ENCODE measurements at regions not wholly inside any gene's neighbourhood (a gene's known extent, or its start where the extent isn't known, plus 50 kb on each side); places are given as distances from the start of the nearest gene placed in this dataset.

DNA sequence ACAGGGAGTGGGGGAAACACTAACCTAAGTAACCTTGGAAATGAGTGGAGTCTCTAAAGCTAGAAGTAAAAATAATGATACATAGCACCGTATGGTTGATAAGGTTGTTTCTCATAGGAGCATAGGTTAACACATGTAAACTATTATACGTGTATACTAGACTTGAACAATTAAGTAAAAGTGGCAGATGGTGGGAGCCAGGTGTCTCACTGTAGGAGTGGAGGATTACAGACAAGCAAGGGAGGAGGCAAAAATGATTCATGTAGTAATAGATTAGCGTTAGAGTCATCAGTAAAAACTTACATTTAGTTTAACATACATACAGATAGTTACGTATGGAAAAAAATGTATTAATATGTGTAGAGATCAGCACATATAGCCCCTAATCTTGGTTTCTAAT is 138.4 kb upstream of the DSCAM start:
- Histone ChIP-seq H3K4me3 (ENCODE audit: low read depth in 1 of 2, low read length in 2 of 2) (no peak overlapping the region), H3K4me1 (ENCODE audit: control insufficient read depth in 1 of 2, insufficient read depth in 2 of 2, low read length in 2 of 2) (no peaks in the 10 kb centered on the region), H3K27me3 (ENCODE audit: low read depth, low read length) (no peaks in the 10 kb centered on the region)

DNA sequence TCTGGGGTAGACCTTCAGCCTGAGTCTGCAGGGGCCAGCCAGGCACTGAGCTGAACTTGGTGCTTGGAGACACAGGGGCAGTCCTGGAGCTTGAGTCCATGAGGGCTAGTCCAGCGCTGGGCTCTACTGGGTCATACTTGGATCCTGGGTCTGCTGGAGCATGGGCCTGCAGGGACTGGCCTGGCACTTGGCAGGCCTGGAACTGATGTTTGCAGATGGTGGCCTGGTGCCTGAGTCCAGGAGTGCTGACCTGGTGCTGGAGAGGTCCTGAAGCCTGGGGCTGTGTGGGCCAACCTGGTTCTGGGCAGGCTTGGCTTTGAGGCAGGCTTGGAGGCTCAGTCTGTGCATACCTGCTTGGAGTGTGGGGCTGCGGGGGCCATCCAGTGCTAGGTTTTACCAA is 143.4 kb upstream of the DSCAM start:
- Histone ChIP-seq H3K4me1 (ENCODE audit: control insufficient read depth in 1 of 2, insufficient read depth in 2 of 2, low read length in 2 of 2) (no peaks in the 10 kb centered on the region), H3K9me3 (ENCODE audit: control insufficient read depth in 1 of 2, low read length in 2 of 2) (no peaks in the 10 kb centered on the region), H3K4me3 (ENCODE audit: low read depth in 1 of 2, low read length in 2 of 2) (no peak overlapping the region), H3K27ac (ENCODE audit: low read length) (no peak overlapping the region), H3K27me3 (ENCODE audit: low read depth, low read length) (no peaks in the 10 kb centered on the region), H3K36me3 (ENCODE audit: control insufficient read depth in 1 of 2, insufficient read depth in 2 of 2, low read length in 2 of 2) (no peaks in the 10 kb centered on the region)

More for the DNA sequence above, 138.4 kb upstream of the DSCAM start:
- no peak overlapping the region for H3K27ac ChIP-seq (ENCODE audit: low read length)
- no peaks in the 10 kb centered on the region for H3K36me3 ChIP-seq (ENCODE audit: control insufficient read depth in 1 of 2, insufficient read depth in 2 of 2, low read length in 2 of 2)
- H3K9me3 ChIP-seq (ENCODE audit: control insufficient read depth in 1 of 2, low read length in 2 of 2) = peaks cover 6% of the 10 kb centered on the region in 2 donors

DNA sequence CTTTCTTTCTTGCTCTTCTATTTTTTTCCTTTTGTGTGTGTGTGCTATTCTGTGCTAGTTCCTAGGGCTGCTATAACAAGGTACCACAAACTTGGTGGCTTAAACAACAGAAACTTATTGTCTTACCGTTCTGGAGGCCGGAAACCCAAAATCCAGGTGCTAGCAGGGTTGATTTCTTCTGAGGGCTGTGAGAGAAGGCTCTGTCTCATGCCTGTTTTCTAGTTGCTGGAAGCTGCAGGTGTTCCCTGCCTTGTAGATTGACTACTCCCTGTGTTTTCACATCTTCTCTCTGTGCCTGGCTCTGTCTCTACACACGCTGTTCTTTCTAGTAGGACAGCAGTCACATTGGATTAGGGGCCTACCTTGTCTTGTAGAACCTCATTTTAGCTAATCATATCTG is 150.9 kb upstream of the DSCAM start:
- Histone ChIP-seq H3K27me3 (ENCODE audit: low read depth, low read length) (no peaks in the 10 kb centered on the region), H3K4me3 (ENCODE audit: low read depth in 1 of 2, low read length in 2 of 2) (no peak overlapping the region), H3K27ac (ENCODE audit: low read length) (no peak overlapping the region), H3K36me3 (ENCODE audit: control insufficient read depth in 1 of 2, insufficient read depth in 2 of 2, low read length in 2 of 2) (no peaks in the 10 kb centered on the region), H3K4me1 (ENCODE audit: control insufficient read depth in 1 of 2, insufficient read depth in 2 of 2, low read length in 2 of 2) (no peaks in the 10 kb centered on the region), H3K9me3 (ENCODE audit: control insufficient read depth in 1 of 2, low read length in 2 of 2) (peaks cover 0 to 18% of the 10 kb centered on the region in 2 donors)

DNA sequence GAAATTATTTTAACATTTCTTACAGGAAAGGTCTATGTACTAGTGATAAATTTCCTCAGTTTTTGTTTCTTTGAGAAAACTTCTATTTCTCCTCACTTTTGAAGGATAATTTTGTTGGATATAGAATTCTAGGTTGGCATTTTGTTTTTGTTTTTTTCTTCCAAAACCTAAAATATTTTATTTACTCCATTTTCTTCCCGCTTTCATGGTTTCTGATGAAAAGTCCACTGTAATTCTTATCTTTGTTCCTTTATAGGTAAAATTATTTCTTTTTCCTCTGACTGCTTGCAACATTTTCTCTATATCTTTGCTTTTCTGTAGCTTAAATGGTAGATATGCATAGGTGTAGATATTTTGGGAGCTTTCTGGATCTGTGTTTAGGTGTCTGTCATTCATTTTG is 153.9 kb upstream of the DSCAM start:
- Histone ChIP-seq H3K36me3 (ENCODE audit: control insufficient read depth in 1 of 2, insufficient read depth in 2 of 2, low read length in 2 of 2) (no peaks in the 10 kb centered on the region), H3K4me1 (ENCODE audit: control insufficient read depth in 1 of 2, insufficient read depth in 2 of 2, low read length in 2 of 2) (no peaks in the 10 kb centered on the region), H3K27ac (ENCODE audit: low read length) (no peak overlapping the region), H3K9me3 (ENCODE audit: control insufficient read depth in 1 of 2, low read length in 2 of 2) (peaks cover 0 to 18% of the 10 kb centered on the region in 2 donors), H3K27me3 (ENCODE audit: low read depth, low read length) (no peaks in the 10 kb centered on the region), H3K4me3 (ENCODE audit: low read depth in 1 of 2, low read length in 2 of 2) (no peak overlapping the region)

DNA sequence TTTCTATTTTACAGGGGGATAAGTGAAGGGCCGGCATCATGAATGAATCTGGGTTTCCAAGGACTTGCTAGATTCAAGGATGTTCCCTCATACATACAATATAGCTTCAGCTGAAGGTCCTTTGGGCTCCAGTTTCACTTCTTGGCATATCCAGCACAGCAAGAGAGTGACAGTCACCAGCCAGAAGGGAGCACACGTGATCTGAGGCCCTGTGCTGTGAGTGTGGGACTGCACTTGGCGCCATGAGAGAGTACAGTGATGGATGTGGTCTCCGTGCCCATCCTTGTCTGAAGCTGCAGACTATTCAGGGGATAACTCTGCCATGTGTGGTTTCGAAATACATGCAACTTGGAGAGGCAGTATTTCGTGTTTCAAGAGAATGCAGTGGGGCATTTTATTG is 159.7 kb upstream of the DSCAM start:
- H3K4me1 ChIP-seq (ENCODE audit: control insufficient read depth in 1 of 2, insufficient read depth in 2 of 2, low read length in 2 of 2) = no peaks in the 10 kb centered on the region
- no peaks in the 10 kb centered on the region for H3K36me3 ChIP-seq (ENCODE audit: control insufficient read depth in 1 of 2, insufficient read depth in 2 of 2, low read length in 2 of 2)
- H3K27me3 ChIP-seq (ENCODE audit: low read depth, low read length) = no peaks in the 10 kb centered on the region
- no peak overlapping the region for H3K4me3 ChIP-seq (ENCODE audit: low read depth in 1 of 2, low read length in 2 of 2)
- H3K27ac ChIP-seq (ENCODE audit: low read length) = no peak overlapping the region
- H3K9me3 ChIP-seq (ENCODE audit: control insufficient read depth in 1 of 2, low read length in 2 of 2) = peaks cover 0 to 10% of the 10 kb centered on the region in 2 donors

DNA sequence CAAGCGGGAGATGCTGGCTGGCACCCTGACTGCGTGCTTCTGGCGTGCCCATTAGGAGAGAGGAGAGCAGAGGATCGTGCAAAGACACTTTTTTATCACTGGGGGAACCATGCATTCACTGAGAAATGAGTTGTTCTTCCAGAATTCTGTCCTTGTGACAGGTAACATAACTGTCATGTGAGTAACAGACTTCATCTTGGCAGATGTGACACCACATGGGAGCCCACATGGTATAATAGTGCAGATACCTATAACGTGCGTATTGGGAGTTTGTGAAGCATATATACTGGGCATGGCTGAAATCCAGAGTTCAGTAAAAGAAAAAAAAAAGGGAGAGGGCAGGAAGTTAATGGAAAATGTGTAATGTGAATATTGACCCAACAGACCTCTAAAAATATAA is 159.6 kb upstream of the BACE2 start:
- no peak overlapping the region for H3K4me3 ChIP-seq (ENCODE audit: low read depth in 1 of 2, low read length in 2 of 2)
- H3K4me1 ChIP-seq (ENCODE audit: control insufficient read depth in 1 of 2, insufficient read depth in 2 of 2, low read length in 2 of 2) = no peaks in the 10 kb centered on the region
- no peaks in the 10 kb centered on the region for H3K9me3 ChIP-seq (ENCODE audit: control insufficient read depth in 1 of 2, low read length in 2 of 2)
- no peaks in the 10 kb centered on the region for H3K36me3 ChIP-seq (ENCODE audit: control insufficient read depth in 1 of 2, insufficient read depth in 2 of 2, low read length in 2 of 2)
- no peak overlapping the region for H3K27ac ChIP-seq (ENCODE audit: low read length)
- no peaks in the 10 kb centered on the region for H3K27me3 ChIP-seq (ENCODE audit: low read depth, low read length)

DNA sequence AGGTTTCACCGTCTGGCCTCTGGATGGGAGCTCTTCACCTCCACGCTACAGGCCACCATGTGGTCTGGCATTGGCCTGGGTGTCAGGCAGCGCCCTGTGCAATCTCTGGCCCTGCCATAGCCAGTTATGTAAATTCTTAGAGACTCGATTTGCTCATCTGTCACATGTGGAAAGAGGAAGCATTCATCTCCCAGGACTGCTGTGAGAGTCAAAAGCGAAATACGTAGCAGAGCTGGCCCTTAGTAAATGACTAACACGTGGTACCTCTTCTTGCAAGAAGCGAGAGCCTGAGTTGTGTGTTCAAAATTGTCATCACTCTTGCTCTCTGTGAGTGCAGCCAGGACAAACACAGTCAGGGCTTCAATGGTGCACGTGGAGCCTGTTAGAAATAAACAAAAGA is 159.0 kb upstream of the BACE2 start:
- no peaks in the 10 kb centered on the region for H3K36me3 ChIP-seq (ENCODE audit: control insufficient read depth in 1 of 2, insufficient read depth in 2 of 2, low read length in 2 of 2)
- H3K27me3 ChIP-seq (ENCODE audit: low read depth, low read length) = no peaks in the 10 kb centered on the region
- H3K4me3 ChIP-seq (ENCODE audit: low read depth in 1 of 2, low read length in 2 of 2) = no peak overlapping the region
- H3K9me3 ChIP-seq (ENCODE audit: control insufficient read depth in 1 of 2, low read length in 2 of 2) = no peaks in the 10 kb centered on the region
- no peaks in the 10 kb centered on the region for H3K4me1 ChIP-seq (ENCODE audit: control insufficient read depth in 1 of 2, insufficient read depth in 2 of 2, low read length in 2 of 2)
- H3K27ac ChIP-seq (ENCODE audit: low read length) = no peak overlapping the region

DNA sequence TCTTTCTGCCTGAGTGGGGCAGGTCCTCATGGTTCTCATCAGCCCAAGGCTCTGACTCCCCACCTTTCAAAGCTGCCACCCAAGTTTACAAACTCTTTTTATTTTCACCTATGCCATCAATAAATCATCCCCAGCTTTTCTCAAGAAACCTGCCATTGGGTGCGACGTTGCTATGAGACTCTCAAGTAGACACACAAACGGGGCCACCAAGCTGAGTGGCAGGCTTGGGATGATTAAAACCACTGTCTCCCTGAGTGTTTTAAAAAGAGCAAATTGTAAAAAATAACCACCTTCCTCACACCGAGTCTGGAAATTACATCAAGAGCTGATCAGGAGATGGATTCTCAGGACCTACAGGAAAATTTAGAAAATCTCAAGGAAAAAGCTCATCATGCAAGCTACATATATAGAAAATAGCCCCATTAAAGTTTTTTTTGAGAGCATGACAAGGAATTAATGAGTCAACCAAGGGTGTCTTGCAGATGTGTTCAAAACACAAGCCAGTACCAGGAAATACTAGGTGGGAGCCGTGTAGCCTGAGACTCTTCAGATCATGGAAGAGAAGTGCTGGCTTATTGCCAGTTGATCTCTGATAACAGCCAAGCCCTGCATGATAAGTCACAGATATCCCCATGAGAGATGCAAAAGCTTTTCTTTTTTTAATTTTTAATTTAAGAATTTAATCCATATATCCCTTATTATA is 158.4 kb upstream of the BACE2 start:
- Histone ChIP-seq H3K4me3 (ENCODE audit: low read depth in 1 of 2, low read length in 2 of 2) (no peak overlapping the region), H3K36me3 (ENCODE audit: control insufficient read depth in 1 of 2, insufficient read depth in 2 of 2, low read length in 2 of 2) (no peaks in the 10 kb centered on the region), H3K27me3 (ENCODE audit: low read depth, low read length) (no peaks in the 10 kb centered on the region), H3K4me1 (ENCODE audit: control insufficient read depth in 1 of 2, insufficient read depth in 2 of 2, low read length in 2 of 2) (no peaks in the 10 kb centered on the region), H3K9me3 (ENCODE audit: control insufficient read depth in 1 of 2, low read length in 2 of 2) (no peaks in the 10 kb centered on the region), H3K27ac (ENCODE audit: low read length) (no peak overlapping the region)

DNA sequence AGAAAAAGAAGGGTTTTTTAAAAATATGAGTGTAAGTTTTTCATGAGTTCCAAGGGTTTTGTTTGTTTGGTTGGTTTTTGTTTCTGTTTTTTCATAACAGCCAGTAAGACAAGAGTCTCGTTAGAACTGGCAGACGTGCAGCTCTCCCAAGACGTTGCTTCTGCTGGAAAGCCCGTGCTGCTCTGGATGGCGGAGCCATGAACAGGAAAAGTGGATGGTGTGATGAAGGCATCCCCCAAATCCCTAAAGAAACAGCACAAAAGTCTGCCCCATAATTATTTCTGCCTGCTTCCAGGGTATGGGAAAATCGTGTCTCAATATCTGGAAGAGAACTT is 157.9 kb upstream of the BACE2 start:
- Histone ChIP-seq H3K27me3 (ENCODE audit: low read depth, low read length) (no peaks in the 10 kb centered on the region), H3K36me3 (ENCODE audit: control insufficient read depth in 1 of 2, insufficient read depth in 2 of 2, low read length in 2 of 2) (no peaks in the 10 kb centered on the region), H3K9me3 (ENCODE audit: control insufficient read depth in 1 of 2, low read length in 2 of 2) (no peaks in the 10 kb centered on the region), H3K27ac (ENCODE audit: low read length) (no peak overlapping the region), H3K4me1 (ENCODE audit: control insufficient read depth in 1 of 2, insufficient read depth in 2 of 2, low read length in 2 of 2) (no peaks in the 10 kb centered on the region), H3K4me3 (ENCODE audit: low read depth in 1 of 2, low read length in 2 of 2) (no peak overlapping the region)

DNA sequence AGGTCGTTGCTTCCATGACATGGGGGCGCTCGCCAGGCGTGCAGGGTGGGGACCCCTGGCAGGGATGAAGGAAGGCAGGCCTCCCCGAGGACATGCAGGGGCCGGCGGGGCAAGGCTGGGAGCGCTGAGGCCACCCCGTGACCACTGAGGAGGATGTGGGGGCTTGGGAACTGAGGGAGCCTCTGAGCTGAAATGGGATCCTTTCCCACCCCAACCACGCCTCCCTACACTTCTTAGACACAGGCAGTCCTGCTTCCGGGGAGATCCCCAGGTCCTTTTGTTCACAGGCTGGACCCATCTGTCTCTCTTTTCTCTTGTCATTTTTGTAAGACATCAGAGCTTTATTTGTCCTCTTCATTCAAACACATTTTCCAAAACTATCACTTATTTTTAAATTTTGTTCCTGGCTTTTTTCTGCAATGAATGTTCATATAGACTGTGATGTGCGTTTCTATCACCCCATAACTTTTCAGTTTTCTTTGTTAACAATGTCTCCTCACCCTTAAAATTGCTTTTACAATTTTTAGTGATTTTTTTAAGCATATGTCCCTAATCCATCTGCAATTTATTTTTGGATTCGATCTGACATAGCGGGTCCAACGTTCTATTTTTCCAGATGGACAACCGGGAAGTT is 156.7 kb upstream of the BACE2 start:
- no peaks in the 10 kb centered on the region for H3K27me3 ChIP-seq (ENCODE audit: low read depth, low read length)
- no peak overlapping the region for H3K27ac ChIP-seq (ENCODE audit: low read length)
- no peaks in the 10 kb centered on the region for H3K9me3 ChIP-seq (ENCODE audit: control insufficient read depth in 1 of 2, low read length in 2 of 2)
- H3K4me1 ChIP-seq (ENCODE audit: control insufficient read depth in 1 of 2, insufficient read depth in 2 of 2, low read length in 2 of 2) = no peaks in the 10 kb centered on the region
- H3K4me3 ChIP-seq (ENCODE audit: low read depth in 1 of 2, low read length in 2 of 2) = no peak overlapping the region
- H3K36me3 ChIP-seq (ENCODE audit: control insufficient read depth in 1 of 2, insufficient read depth in 2 of 2, low read length in 2 of 2) = no peaks in the 10 kb centered on the region

DNA sequence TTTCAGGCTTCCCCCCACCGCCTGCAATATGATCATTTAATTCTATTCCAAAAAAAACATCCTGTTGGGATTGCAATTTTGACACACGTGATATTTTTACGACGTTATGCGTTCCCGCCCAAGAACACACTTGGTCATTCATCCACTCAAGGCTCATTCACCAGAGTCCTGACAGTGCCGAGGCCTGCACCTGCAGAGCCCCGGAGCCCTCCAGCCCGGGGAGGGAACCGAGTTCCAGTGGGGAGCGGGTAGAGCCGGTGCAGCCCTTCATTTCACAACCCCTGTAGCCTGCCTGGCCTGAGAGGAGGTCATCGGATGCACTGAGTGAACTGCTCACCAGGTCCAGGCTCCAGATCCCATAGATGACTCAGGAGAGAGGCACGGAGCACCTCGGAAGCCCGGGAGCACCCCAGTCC is 156.0 kb upstream of the BACE2 start:
- Histone ChIP-seq H3K27me3 (ENCODE audit: low read depth, low read length) (no peaks in the 10 kb centered on the region), H3K27ac (ENCODE audit: low read length) (no peak overlapping the region), H3K4me3 (ENCODE audit: low read depth in 1 of 2, low read length in 2 of 2) (no peak overlapping the region), H3K4me1 (ENCODE audit: control insufficient read depth in 1 of 2, insufficient read depth in 2 of 2, low read length in 2 of 2) (no peaks in the 10 kb centered on the region), H3K36me3 (ENCODE audit: control insufficient read depth in 1 of 2, insufficient read depth in 2 of 2, low read length in 2 of 2) (no peaks in the 10 kb centered on the region), H3K9me3 (ENCODE audit: control insufficient read depth in 1 of 2, low read length in 2 of 2) (no peaks in the 10 kb centered on the region)

DNA sequence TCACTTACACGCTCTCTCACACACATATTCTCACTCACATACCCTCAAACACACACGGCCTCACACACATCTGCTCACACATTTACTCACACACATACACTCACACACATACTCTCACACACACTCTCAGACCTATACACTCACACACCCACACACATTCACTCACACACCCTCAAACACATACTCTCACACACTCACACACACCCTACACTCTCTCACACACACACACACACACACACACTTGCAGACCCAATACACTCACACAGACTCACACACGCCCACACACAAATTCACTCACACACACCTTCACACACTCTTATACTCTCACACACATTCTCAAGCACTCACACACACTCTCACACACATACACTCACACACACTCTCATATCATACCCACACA is 155.5 kb upstream of the BACE2 start:
- Histone ChIP-seq H3K27me3 (ENCODE audit: low read depth, low read length) (no peaks in the 10 kb centered on the region), H3K27ac (ENCODE audit: low read length) (no peak overlapping the region)

More for the DNA sequence above, 155.5 kb upstream of the BACE2 start:
- Histone ChIP-seq H3K4me3 (ENCODE audit: low read depth in 1 of 2, low read length in 2 of 2) (no peak overlapping the region), H3K9me3 (ENCODE audit: control insufficient read depth in 1 of 2, low read length in 2 of 2) (no peaks in the 10 kb centered on the region), H3K36me3 (ENCODE audit: control insufficient read depth in 1 of 2, insufficient read depth in 2 of 2, low read length in 2 of 2) (no peaks in the 10 kb centered on the region), H3K4me1 (ENCODE audit: control insufficient read depth in 1 of 2, insufficient read depth in 2 of 2, low read length in 2 of 2) (no peaks in the 10 kb centered on the region)
